NCI-H187 treated with DMSO at 0.1 percent for 48 hours (cell line): ENCODE measurements at regions not wholly inside any gene's neighbourhood (a gene's known extent, or its start where the extent isn't known, plus 50 kb on each side); places are given as distances from the start of the nearest gene placed in this dataset.
"Not testable (repeated sequence)": the region's sequence is repeated elsewhere in the genome, so short reads cannot be mapped to it uniquely, and the experiment has no call there.

ENCODE experiments used
- DNase-seq: peaks from one replicate; lab custom pipeline; 2025; lab: John Stamatoyannopoulos, UW

GRCh38 chr9:26667882-26668281, 224.7 kb downstream of the CAAP1 start:
- no peak for DNase-seq

GRCh38 chr9:26665666-26666065, 226.9 kb downstream of the CAAP1 start:
- no peak for DNase-seq

DNA sequence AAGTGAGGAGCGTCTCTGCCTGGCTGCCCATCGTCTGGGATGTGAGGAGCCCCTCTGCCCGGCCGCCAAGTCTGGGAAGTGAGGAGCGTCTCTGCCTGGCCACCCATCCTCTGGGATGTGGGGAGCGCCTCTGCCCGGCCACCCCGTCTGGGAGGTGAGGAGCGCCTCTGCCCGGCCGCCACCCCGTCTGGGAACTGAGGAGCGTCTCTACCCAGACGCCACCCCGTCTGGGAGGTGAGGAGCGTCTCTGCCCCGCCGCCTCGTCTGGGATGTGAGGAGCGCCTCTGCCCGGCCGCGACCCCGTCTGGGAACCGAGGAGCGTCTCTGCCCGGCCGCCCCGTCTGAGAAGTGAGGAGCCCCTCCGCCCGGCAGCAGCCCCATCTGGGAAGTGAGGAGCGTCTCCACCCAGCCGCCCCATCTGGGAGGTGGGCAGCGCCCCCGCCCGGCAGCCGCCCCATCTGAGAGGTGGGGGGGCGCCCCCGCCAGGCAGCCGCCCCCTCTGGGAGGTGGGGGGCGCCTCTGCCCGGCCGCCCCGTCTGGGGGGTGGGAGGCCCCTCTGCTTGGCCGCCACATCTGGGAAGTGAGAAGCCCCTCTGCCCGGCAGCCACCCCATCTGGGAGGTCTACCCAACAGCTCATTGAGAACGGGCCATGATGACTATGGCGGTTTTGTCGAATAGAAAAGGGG, 228.4 kb downstream of the CAAP1 start:
- DNase-seq, result not testable (repeated sequence)

GRCh38 chr9:26662476-26662875, 230.1 kb downstream of the CAAP1 start:
- no peak for DNase-seq

- DNase-seq, result no peak
Observed at GRCh38 chr9:26658476-26658875, 234.1 kb downstream of the CAAP1 start.

DNA sequence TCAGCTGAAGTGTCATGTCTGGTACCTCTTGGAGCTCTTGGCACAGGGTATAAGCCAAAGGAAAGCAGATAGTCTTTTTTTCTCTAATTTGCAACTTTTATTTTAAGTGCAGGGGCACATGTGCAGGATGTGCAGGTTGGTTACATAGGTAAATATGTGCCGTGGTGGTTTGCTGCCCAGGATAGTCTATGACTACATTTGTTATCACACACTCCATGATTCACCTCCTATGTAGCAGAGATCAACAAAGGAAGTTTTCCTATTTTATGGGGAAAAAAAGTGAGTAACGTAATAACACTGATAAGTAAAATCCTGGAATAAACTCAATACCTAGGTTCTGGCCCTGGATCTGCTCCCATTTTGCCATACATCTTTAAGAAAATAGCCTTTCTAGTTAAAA, 234.6 kb downstream of the CAAP1 start:
- DNase-seq, result no peak

DNA sequence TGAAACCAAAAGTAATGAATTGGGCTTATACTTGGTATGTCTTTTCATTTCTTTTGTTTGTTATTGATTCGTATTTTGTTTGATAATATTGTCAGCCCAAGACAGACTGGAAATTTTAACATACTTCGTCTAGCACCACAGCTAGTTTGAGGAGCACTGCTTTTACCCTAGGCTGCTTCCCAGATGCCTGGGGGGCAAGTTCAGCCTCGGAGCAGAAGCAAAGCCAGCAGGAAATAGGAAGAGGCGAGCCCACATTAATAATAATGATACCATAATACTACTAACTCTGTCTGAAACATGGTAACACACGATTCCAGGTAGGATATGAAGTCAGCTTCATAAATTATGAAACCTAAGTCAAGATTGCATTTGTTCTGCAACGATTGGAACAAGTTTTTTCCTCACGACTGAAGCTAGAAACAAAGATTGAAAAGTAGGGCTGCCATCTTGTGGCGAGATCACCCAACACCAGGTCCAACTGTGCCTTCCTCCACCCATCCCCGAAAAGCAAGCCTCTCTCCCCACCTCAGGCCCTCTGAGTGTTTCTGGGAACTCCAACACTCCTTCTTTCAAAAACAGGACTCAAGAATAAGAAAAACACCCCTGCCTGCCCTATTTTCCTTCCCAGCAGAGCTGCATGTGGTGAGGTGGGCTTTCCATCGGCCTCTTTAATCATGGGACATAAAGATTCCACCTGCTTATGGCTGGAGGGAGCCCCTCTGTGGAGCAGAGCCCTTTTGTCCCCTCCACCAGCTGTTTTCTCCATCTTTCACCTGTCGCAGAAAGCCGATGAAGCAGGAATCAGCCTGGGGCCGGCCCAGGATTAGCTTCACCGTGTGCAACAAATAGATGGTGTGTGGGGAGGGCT, 236.4 kb downstream of the CAAP1 start:
- no peak for DNase-seq

DNA sequence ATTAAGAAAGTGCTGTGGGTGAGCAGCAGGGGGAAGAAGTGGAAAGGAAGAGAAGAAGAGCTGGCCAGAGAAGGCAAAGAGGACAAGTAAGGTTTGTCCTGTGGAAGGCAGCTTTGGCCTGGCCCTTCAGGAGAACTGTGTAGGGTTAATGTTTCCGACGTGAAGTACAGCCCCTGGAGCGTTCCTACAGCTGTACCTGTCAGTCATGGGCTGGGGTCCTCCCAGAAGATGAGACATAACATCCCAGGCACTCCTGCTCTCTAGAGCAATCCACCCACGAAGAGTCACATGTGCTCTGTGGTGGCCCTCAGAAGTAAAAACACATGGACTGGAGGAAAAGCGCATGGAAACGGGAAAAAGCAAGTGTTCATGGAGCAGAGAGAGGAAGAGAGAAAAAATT, 237.4 kb downstream of the CAAP1 start:
- no peak for DNase-seq

DNA sequence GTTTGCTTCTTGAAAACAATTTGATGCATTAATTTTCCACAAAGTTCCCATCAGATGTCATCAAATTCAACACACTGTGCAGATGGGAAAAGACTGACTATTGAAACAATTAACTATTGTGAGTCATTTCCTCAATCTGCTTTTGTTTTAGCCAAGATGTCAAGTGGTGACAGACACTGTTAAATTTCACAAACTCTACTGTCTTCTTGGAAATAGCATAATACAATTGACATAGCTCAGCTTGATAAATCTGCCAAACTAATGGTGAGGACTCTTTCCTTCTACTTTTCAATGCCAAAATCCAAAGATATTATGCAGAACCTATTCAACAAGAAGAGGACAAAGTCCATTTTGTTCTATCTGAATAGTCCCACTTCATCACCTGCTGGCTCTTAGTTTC, 242.3 kb downstream of the CAAP1 start:
- no peak for DNase-seq

GRCh38 chr9:26643826-26644225, 248.8 kb downstream of the CAAP1 start:
- DNase-seq, result no peak

DNA sequence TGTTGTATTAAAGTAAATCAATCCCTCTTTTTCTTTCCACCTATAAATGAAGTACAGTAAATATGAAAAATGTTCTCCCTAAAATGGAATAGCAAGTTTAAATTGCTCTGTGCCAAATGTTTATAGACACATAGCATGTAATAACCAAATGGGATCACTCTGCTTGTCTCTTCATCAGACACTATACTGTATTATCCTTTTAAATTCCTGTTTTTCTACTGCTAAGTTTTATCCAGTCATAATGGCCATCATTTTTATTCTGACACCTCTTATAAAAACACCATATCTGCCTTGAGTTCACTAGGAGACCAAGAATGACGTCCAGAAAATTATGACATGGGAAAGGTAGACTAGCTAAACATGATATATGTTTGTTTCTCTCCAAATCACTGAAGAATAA, 252.8 kb downstream of the CAAP1 start:
- no peak for DNase-seq

DNA sequence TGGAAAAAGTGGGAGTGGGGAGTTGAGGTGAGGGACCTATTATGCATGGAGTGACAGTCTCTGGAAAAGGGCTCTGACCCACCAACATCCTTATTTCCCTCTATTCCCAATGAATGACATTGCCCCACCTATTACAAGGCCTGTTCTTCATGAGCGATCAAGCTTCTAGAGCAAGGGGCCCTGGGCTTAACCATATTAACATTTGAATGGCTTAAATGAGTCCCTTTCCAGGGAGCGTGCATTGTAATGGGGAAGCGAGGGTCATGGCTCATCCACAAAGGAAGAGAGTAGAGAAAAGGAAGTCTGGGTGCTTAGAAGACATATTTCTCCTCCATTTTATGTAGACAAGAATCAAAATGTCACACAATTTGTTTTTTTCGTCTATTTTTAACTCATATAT, 255.5 kb downstream of the CAAP1 start:
- no peak for DNase-seq

GRCh38 chr9:26613851-26614350, 278.7 kb downstream of the CAAP1 start:
- not testable (repeated sequence) for DNase-seq

DNA sequence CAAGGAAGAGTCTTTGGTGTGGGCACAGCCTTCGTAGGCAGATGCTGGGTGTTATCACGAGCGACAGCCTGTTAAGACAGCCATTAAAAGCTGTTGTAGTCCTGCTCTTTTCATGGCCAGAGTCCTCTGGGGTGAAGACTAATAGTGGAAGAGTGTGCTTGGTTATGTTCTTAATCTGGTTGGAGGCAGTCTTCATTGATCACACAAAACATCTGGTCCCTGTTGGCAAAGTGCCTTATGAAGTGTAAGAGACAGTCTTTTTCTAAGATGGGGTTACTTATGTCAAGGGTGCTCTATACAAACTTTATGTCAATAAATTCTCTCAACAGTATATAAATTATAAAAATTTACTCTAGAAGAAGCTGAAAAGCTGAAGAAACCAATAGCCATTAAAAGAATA, 280.4 kb downstream of the CAAP1 start:
- DNase-seq, result no peak

GRCh38 chr9:26606756-26607155, 285.8 kb downstream of the CAAP1 start:
- no peak for DNase-seq

GRCh38 chr9:26605367-26605766, 287.2 kb downstream of the CAAP1 start:
- DNase-seq, result no peak

- no peak for DNase-seq
Observed at GRCh38 chr9:26604076-26604662, 288.4 kb downstream of the CAAP1 start.

GRCh38 chr9:26603617-26604016, 289.0 kb downstream of the CAAP1 start:
- DNase-seq, result no peak

GRCh38 chr9:26597542-26598149, 295.0 kb downstream of the CAAP1 start:
- no peak for DNase-seq

GRCh38 chr9:26579056-26579455, 313.5 kb downstream of the CAAP1 start:
- no peak for DNase-seq

- no peak for DNase-seq
Observed at GRCh38 chr9:26574898-26575440, 317.6 kb downstream of the CAAP1 start.

- DNase-seq, result no peak
Observed at GRCh38 chr9:26574256-26574655, 318.3 kb downstream of the CAAP1 start.
